ENCODE measurements at regions not wholly inside any gene's neighbourhood (a gene's known extent, or its start where the extent isn't known, plus 50 kb on each side); places are given as distances from the start of the nearest gene placed in this dataset.
"Not testable (repeated sequence)": the region's sequence is repeated elsewhere in the genome, so short reads cannot be mapped to it uniquely, and the experiment has no call there.

DNA sequence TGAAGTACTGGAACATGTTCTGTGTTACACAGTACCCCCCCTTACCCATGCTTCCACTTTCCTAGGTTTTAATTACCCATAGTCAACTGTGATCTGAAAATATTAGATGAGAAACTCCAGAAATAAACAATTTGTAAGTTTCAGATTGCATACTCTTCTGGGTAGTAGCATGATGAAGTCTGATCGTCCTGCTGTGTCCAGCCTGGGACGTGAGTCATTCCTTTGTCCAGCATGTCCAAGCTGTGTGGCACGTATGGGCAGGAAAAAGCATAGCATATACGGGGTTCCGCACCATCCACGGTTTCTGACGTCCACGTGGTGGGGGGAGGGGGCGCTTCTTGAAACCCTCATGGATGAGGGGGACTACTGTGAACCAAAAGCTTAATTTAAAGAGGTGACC is 70.7 kb upstream of the CRYM start:
- H3K27ac Mint-ChIP-seq (ENCODE audit: unreplicated experiment); DNase-seq; H3K27me3 Mint-ChIP-seq (ENCODE audit: unreplicated experiment); CTCF ChIA-PET; H3K4me1 Mint-ChIP-seq (ENCODE audit: low read depth, unreplicated experiment); BruUV-seq (replicated peaks); H3K4me3 Mint-ChIP-seq (ENCODE audit: low read depth, unreplicated experiment); H3K9me3 Mint-ChIP-seq (ENCODE audit: low read depth, unreplicated experiment); H3K36me3 Mint-ChIP-seq (ENCODE audit: insufficient read depth, unreplicated experiment); intact Hi-C loops (cut with micrococcal nuclease; ENCODE audit: unreplicated experiment): not testable (repeated sequence)

DNA sequence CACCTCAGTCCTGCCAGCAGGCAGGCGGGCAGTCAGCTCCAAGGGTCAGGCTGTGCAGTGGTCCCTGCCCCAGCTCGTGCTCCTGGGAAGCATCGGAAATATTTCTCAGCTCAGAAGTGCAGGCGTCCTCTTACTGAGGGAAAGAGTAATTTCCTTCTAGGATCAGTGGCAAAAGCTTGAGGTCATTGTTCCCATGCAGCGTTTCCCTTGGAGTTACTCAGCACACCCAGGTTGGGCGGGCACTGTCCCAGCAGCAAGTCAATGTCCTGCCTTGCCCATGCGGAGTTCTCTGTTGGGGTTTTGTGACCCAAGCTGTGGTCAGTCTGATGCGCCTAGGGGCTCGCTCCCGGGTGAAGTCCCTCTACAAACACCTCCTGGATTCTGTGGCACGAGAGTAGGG is 69.4 kb upstream of the CRYM start:
- CTCF ChIA-PET; DNase-seq; intact Hi-C loops (cut with micrococcal nuclease; ENCODE audit: unreplicated experiment); H3K9me3 Mint-ChIP-seq (ENCODE audit: low read depth, unreplicated experiment); H3K36me3 Mint-ChIP-seq (ENCODE audit: insufficient read depth, unreplicated experiment); H3K27me3 Mint-ChIP-seq (ENCODE audit: unreplicated experiment); H3K4me3 Mint-ChIP-seq (ENCODE audit: low read depth, unreplicated experiment); H3K4me1 Mint-ChIP-seq (ENCODE audit: low read depth, unreplicated experiment); H3K27ac Mint-ChIP-seq (ENCODE audit: unreplicated experiment); BruUV-seq (replicated peaks): not testable (repeated sequence)

DNA sequence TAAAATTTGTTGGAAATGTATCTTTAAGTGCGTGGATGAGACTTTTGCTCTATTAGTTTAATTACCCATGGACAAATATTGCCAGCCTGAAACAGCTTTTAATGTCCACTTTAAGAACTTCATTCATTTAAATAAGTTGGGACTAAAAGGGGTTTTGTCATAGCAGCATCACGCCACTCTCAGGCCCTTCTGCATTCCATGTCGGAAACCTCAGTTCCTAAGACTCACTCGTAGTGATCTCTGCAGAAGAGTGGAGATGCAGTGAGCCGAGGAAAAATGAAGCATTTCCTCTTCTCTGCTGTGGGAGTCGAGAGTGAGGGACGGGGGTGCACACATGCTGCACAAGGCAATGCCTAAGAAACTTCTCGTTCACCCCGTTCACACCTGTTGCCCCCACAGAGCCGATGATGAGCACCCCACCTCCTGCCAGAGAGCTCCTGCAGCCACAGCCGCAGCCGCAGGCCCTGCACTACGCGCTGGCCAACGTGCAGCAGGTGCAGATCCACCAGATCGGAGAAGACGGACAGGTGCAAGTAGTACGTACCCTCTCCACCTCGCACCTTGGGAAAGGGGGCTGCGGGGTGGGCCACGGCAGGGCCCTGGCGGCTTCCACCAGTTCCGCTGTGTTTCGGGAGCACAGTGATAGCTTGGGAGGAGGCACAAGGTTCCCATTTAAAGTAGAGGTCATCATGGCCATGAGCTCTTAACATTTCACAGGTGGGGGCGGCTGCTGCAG is 68.8 kb upstream of the CRYM start:
- H3K4me1 Mint-ChIP-seq (ENCODE audit: low read depth, unreplicated experiment); intact Hi-C loops (cut with micrococcal nuclease; ENCODE audit: unreplicated experiment); H3K4me3 Mint-ChIP-seq (ENCODE audit: low read depth, unreplicated experiment); H3K27ac Mint-ChIP-seq (ENCODE audit: unreplicated experiment); CTCF ChIA-PET; H3K36me3 Mint-ChIP-seq (ENCODE audit: insufficient read depth, unreplicated experiment); H3K27me3 Mint-ChIP-seq (ENCODE audit: unreplicated experiment); H3K9me3 Mint-ChIP-seq (ENCODE audit: low read depth, unreplicated experiment); DNase-seq; BruUV-seq (replicated peaks): not testable (repeated sequence)

DNA sequence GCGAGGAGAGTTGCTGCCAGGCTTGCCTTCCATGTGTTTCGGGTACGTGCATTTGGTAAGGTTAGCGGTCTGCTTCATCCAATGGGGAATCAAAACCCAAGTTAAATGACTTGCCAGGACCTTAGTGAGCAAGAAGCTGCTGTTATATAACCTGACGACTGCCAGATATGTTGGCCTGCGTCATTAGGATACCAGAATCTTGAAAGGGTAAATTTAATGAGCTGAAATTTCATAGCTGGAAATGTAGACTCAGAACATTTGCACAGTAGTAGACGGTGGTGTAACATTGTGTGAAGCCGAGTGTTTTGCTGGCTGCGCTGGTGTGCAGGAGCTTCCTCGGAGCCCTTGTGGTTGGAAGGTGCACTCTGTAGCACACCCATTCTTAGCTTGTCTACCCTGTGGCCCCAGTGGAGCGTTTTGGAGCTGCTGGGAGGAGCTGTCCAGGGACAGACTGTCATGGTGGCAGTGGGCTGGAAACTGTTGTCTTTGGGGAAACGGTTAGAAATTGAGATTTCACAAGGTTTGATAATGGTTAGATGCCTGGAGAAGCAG is 66.3 kb upstream of the CRYM start:
- BruUV-seq (replicated peaks) = not testable (repeated sequence)

DNA sequence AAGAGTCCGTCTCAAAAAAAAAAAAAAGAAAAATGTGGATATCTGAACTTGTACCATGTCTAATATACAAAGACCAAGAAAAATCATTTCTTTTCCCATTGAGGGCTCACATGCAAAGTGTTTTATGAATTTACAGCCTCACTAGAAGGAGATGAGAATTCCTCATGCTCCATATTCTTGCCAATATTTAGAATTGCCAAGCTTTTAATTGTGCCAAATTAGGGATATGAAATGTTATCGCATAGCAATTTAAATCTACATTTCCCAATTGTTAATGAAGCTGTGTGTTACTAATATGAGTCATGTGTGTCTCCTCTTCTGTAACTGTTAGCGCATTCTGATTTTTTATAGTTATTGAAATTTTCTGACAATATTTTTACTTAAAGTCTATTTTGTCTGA is 63.0 kb upstream of the CRYM start:
- no peaks in the 10 kb centered on the region for H3K9me3 Mint-ChIP-seq (ENCODE audit: low read depth, unreplicated experiment)
- H3K27me3 Mint-ChIP-seq (ENCODE audit: unreplicated experiment) = no peaks in the 10 kb centered on the region
- BruUV-seq (replicated peaks) = no TSS peak
- peaks cover 4% of the 10 kb centered on the region for H3K36me3 Mint-ChIP-seq (ENCODE audit: insufficient read depth, unreplicated experiment)
- DNase-seq = no peak
- TF ChIP-seq, protein P1, sequence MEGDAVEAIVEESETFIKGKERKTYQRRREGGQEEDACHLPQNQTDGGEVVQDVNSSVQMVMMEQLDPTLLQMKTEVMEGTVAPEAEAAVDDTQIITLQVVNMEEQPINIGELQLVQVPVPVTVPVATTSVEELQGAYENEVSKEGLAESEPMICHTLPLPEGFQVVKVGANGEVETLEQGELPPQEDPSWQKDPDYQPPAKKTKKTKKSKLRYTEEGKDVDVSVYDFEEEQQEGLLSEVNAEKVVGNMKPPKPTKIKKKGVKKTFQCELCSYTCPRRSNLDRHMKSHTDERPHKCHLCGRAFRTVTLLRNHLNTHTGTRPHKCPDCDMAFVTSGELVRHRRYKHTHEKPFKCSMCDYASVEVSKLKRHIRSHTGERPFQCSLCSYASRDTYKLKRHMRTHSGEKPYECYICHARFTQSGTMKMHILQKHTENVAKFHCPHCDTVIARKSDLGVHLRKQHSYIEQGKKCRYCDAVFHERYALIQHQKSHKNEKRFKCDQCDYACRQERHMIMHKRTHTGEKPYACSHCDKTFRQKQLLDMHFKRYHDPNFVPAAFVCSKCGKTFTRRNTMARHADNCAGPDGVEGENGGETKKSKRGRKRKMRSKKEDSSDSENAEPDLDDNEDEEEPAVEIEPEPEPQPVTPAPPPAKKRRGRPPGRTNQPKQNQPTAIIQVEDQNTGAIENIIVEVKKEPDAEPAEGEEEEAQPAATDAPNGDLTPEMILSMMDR (IDR thresholded peaks at IDR 0.05; ENCODE audit: unreplicated experiment) = no peak
- CTCF ChIA-PET = interaction anchor here (0.7 kb wide), 1 partner anchor 239 kb away, joined by 4 read pairs; no protein-coding TSS in a partner anchor
- no peak overlapping the region for H3K27ac Mint-ChIP-seq (ENCODE audit: unreplicated experiment)
- H3K4me3 Mint-ChIP-seq (ENCODE audit: low read depth, unreplicated experiment) = no peak overlapping the region
- intact Hi-C loops (cut with micrococcal nuclease; ENCODE audit: unreplicated experiment) = no loop called here
- no peaks in the 10 kb centered on the region for H3K4me1 Mint-ChIP-seq (ENCODE audit: low read depth, unreplicated experiment)

More for the DNA sequence above, 66.3 kb upstream of the CRYM start:
- H3K27ac Mint-ChIP-seq (ENCODE audit: unreplicated experiment); H3K4me1 Mint-ChIP-seq (ENCODE audit: low read depth, unreplicated experiment); H3K4me3 Mint-ChIP-seq (ENCODE audit: low read depth, unreplicated experiment); intact Hi-C loops (cut with micrococcal nuclease; ENCODE audit: unreplicated experiment); DNase-seq; CTCF ChIA-PET; H3K36me3 Mint-ChIP-seq (ENCODE audit: insufficient read depth, unreplicated experiment); H3K27me3 Mint-ChIP-seq (ENCODE audit: unreplicated experiment); H3K9me3 Mint-ChIP-seq (ENCODE audit: low read depth, unreplicated experiment): not testable (repeated sequence)

DNA sequence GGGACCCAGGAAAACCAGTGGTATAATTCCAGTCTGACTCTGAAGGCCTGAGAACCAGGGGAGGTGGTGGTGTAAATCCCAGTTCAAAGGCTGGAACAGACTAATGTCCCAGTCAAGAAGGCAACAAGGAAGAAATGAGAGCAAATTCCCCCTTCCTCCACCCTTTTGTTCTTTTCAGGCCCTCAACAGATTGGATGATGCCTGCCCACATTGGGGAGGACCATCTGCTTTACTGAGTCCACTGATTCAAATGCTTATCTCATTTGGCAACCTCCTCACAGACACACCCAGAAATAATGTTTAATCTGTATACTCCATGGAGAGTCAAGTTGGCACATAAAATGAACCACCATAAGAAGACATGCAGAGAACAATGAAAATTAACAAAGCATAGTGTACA is 61.9 kb upstream of the CRYM start:
- DNase-seq = no peak
- H3K9me3 Mint-ChIP-seq (ENCODE audit: low read depth, unreplicated experiment) = peaks cover 3% of the 10 kb centered on the region
- no peaks in the 10 kb centered on the region for H3K4me1 Mint-ChIP-seq (ENCODE audit: low read depth, unreplicated experiment)
- H3K27ac Mint-ChIP-seq (ENCODE audit: unreplicated experiment) = no peak overlapping the region
- BruUV-seq (replicated peaks) = no TSS peak
- H3K27me3 Mint-ChIP-seq (ENCODE audit: unreplicated experiment) = no peaks in the 10 kb centered on the region
- CTCF ChIA-PET = no interaction called here
- intact Hi-C loops (cut with micrococcal nuclease; ENCODE audit: unreplicated experiment) = no loop called here
- no peak overlapping the region for H3K4me3 Mint-ChIP-seq (ENCODE audit: low read depth, unreplicated experiment)
- no peaks in the 10 kb centered on the region for H3K36me3 Mint-ChIP-seq (ENCODE audit: insufficient read depth, unreplicated experiment)
- TF ChIP-seq, protein P1 (IDR thresholded peaks at IDR 0.05; ENCODE audit: unreplicated experiment) = no peak

All from Calu3 (cell line).